Stimulated activated CD8-positive, alpha-beta memory T cell treated with anti-CD3 and anti-CD28 coated beads, Interleukin-2, amount 100 ng/mL, for 48 hours (primary cell): ENCODE measurements at regions not wholly inside any gene's neighbourhood (a gene's known extent, or its start where the extent isn't known, plus 50 kb on each side); places are given as distances from the start of the nearest gene placed in this dataset.

Experiments used
- DNase-seq, 2 donors: peaks; one replicate each; pipeline ENCODE4 v3.0.0-alpha.2; 2020; ENCODE audit warnings: low read depth in 2 of 2

DNA sequence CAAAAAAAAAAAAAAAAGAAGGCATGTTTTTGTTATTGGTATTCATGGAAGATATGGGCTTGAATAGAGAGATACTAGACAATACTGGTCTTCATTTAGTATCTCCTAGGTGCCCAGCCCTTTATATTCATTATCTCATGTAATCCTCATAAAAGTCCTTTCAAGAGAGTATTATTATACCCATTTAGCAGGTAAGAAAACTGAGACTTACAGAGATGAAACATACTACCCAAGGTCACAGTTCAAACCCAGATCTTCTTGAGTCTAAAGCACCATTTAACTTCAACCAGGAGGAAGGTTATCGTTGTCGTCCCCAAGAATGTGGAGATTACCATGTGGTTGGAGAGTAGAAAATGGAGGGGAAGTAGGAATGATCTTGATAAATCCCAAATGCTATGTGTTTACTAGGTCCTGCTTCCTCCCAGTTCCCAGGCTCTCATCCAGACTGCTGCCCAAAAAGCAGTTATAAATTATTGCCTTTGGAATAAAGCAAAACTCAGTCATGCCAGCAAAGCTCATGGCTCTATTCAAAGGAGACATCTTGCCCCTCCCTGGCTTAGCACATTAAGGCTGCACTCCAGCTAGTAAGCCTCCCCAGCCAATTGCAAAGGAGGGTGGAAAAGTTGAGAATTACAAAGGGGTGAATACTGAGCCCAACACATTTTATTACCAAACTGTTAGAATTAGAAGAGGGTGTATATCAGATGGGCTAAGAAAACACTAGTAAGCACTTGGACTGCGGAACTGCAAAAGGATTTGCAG, 163.9 kb downstream of the PIK3R1 start:
- no peak for DNase-seq

DNA sequence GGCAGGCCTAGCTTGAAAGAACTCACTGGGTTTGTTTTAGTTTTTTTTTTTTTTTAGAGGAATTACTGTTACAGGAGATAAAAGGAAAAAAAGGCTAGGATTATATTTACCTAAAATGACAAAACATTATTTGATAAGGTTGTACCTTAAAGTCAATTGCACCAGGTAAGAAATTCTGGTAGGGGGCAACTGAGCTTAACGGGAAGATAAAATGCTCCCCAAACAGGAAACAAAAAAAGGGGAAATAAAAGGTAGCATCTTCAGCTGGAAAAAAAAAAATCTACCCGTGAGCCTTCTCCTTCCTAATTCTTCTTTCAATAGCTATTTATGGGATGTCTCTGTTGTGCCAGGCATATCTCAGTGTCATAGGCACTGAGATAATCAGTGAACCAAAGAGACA, 164.5 kb downstream of the PIK3R1 start:
- no peak for DNase-seq

DNA sequence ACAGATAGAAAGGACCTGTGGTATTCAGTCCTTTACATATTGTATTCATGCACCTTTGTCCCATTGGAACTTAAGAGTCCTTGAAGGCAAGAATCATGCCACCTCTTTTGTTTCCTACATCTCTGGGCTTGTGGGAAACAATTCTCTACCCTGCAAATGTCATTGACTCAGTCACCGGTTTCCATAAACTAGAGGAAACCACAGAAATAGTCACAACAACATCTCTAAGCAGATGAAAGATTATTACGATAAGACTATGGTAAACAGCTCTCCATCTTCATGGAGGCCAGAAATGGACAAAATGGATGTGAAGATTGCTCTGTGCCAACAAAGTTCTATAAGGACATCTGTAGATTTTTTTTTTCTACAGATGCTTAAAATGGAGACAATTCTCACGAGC, 165.5 kb downstream of the PIK3R1 start:
- no peak for DNase-seq

DNA sequence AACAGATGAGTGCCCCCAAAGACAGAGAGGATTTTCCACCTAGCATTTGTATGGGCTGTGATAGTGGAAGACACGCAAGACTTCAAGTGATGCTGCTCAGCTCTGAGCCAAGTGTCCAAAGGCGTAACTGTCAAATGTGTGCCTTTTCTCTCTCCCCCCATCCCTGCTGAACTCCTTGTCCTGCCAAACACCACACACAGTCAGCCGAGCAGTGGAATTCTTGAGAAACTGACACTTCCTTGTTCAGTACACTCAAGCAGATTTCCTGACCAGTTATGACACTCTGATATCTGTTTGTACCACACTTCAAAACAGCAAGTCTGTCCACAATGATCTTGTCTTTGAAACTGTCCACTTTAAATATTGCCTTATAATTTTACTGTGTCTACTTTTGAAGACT, 166.4 kb downstream of the PIK3R1 start:
- no peak for DNase-seq

DNA sequence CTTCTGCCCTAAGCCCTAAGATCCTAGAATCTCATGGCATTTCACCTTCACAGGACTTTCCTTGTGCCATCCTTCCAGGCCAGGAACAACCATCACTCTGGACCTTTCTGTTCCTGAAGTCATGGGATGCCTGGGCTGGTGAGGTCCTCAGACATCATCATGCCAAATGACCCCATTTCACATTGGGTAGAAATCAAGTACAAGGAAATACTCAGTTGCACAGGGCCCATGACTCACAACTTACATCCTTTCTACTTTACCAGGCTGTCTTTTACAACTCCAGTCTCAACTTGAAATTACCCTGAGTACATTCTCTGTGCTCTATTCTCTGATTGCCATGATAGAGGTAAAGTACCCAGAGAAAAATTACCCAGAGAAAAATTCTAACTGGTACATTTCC, 167.1 kb downstream of the PIK3R1 start:
- DNase-seq: no peak

DNA sequence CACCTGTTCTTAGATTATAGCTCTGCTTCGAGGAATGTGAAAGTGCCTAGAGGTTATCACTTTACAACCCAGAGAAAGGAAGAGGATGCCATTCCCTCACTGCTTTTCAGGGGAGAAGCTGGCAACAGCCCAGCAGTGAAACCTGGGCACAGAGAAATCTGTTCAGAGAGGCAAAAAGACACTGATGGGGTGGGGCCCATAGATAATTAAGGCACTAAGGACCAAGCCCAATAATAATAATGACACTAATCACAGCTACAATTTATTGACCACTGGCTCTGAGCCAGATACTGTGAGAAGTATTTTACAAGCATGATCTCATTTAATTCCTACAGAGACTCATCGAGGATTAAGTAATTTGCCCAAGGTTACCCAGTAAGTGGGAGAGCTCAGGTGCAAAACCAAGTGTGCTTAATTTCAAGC, 168.3 kb downstream of the PIK3R1 start:
- no peak for DNase-seq

DNA sequence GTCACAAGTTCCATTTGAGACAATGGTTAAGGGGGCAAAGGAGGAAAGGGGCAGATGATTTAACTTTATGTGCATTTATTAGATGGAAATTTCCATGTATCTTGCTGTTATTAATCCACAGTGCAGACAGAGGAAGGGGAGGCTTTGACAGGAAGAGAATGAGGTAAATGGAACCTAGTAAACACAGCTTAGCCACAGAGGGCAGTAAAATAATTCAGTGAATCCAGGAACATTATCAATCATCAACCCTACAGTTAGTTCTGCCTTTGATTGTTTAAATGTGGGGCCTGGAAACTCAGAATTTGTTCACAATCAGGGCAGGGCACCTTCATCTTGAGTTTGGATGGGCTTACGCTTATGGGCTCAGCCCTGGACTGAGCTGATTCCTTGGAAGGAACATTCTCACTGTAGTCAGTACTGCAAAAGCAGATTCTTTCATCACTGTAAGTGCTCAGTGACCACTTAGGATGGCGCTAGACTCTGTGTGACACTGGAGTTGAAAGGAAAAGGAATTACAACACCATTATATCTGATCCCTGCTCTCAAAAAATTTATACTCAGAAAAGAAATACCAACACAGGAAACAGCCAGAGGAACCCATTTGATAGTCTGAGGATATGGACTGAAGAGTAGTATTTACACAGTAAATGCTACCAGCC, 169.5 kb downstream of the PIK3R1 start:
- DNase-seq: no peak

DNA sequence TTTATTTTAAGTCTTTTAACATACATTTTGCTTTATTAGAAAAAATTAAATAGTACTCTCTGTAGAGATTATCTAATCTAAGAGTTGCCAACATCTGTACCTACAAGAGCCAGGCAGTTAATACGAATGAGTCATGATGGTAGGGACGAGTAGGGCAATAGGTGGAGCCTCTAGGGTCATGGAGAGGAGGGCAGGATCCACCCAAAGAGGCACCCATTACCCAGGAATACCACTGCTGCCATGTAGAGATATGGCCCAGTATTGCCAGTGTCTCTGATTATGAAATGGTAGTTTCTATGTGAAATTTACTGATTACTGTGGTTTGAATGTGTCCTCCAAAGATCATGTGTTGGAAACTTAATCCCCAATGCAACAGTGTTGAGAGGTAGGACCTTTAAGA, 170.4 kb downstream of the PIK3R1 start:
- DNase-seq: no peak

DNA sequence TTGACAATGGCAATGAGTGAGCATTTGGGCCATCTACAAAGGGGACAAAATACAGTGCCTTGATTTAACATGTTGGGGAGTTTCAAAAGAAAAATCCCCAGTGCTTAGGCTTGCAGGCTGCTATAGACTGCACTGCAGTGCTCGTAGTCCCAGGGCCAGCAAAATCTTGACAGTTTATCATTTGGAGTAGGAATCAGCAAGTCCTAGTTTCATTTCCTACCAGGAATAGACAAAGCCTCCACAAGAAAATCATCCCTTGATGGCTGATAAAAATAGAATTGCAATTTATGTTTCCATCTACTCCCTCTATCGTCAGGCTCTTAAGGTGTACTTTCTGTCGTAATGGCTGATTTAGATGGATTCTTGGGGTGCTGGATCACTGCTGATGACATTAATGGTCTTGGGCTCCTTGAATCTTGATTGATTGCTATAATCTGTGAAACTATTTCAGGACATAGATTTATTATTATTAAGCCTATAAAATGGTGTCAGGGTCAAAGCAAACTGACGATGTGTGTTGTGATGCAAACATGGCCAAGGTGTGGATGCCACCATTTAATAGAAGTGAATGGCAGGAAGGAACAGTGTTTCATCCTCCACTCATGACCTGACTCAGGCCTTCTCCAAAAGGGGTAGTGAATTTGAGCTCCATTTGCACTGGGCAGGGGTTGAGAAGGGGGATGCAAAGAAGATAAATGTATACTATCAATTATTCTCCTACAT, 171.7 kb downstream of the PIK3R1 start:
- DNase-seq: no peak

DNA sequence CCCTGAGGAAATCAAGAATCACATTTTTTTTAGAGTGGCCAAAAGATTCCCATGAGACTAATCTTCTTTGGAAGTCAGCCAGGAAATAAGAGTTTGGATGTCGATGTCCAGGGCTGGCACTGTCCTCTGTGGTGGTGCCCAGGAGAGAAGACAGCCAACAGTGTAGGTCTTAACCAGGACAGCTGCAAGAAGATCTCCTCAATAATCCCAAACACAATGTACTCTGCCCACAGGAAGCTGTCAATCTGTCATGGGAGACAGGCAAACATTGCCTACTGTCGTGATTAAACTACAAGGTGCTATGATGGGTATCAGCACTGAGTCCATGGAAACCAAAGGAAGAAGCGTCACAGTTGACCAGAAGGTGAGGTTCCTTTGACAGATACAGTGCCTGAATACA, 174.1 kb downstream of the PIK3R1 start:
- DNase-seq: no peak

DNA sequence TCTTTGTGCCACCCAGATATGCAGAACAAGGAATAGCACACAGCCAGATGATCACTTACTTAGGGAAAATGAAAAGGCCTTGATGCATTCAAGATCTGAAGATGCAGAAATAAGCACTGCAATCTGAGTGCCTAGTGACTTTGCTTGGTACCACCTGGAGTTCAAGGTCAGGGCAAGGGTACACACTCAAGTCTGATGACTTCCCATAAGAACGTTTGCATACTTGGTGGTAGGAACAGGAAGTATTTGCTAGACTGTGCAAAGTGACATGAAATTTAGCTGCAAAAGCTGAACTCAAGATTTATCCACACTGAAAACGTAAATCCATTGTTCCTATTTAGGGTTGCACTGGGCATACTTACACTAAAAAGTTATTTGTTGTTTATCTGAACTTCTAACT, 177.1 kb downstream of the PIK3R1 start:
- DNase-seq: no peak

DNA sequence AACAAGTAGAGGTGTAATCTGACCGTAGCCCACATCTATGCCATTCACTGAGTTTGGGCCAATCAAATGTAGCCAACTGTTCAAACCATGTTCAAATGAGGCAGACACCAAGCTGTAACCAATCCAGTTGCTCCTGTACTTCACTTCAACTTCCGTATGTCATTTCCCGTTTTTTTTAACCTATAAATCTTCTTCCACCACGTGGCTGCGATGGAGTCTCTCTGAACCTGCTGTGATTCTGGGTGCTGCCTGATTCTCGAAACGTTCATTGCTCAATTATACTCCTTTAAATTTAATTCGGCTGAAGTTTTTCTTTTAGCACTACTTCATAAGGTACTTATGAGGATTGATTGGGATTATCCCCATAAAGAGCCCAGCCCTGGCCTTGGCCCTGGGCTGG, 179.7 kb downstream of the PIK3R1 start:
- DNase-seq: no peak

DNA sequence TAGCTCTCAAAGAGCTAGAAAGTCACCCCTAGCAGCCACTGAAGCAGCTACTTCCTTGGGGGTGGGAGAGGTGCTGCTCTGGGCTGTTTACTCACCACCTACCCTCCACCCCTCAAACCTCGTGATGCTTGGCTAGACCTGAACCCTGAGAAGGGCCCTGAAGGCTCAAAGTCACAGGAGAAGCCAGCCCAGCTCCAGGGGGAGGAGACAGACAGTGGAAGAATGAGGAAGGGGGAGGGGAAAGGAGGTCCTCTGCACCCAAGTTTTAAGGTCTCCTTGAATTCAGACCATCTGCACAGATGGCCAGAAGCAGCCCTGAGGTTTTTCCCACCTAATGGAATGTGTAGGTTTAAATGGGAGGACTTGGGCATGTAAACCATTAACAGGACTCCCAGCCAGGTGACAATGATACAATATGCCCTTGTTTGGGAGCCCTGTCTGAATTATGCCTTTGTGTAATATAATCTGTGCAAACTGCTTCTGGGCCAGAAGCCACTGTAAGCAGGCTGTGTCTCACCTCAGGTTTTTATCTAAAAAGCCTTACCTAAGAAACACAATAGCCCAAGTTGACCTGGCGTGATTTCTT, 180.5 kb downstream of the PIK3R1 start:
- DNase-seq: no peak

DNA sequence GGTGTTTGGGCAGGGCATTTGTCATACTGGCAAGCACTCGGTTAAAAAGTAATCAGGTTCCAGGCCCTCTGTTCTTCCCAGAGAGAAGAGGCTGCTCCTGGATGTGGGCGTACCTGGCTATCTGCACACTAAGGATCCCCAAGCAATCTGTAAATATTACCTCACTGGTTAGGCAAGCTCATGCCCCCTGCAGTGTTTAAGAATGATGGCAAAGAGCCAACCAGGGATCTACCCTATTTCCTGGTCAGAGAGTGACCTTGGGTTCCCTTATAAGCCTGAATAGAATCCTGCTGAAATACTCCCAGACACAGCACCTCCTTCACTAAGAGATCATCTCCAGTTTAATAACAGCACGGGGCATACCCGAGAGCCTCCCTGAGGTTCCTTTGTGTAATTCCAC, 181.2 kb downstream of the PIK3R1 start:
- no peak for DNase-seq

DNA sequence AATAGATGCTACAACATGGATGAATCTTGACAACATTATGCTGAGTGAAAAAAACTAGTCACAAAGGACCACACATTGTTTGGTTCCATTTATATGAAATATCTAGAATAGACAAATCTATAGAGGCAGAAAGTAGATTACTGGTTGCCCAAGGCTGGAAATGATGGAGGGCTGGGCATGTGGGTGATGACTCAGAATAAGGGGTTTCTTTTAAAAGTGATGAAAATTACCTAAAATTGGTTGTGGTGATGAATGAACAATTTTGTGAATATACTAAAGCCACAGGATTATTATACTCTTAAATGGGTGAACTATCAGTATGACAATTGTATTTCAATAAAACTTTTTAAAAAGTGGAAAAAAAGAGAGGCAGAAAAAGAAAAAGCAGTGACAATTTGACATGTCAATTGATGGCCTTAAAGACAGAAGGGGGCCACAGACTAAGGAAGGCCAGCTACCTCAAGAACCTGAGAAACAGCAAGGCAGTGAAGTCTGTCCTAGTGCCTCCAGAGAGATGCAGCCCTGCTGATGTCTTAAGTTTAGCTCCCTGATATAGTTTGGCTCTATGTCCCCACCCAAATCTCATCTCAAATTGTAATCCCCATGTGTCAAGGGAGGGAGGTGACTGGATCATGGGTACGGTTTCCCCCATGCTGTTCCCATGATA, 182.7 kb downstream of the PIK3R1 start:
- DNase-seq: no peak

DNA sequence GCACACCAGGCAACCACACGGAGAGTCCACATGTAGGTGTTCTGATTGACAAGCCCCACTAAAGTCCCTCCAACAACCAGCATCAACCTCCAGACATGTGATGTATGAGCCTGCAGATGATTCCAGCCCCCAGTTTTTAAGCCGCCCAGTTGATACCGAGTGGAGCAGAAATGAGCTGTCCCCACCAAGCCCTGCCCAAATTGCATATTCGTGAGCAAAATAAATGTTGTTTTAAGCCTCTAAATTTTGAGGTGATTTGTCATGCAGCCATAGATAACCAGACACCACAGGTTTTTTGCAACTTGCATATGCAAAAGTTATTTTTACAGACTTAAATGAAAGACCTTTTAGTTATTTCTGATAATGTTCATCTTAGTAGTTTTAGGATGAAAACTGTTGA, 187.7 kb downstream of the PIK3R1 start:
- DNase-seq: no peak

DNA sequence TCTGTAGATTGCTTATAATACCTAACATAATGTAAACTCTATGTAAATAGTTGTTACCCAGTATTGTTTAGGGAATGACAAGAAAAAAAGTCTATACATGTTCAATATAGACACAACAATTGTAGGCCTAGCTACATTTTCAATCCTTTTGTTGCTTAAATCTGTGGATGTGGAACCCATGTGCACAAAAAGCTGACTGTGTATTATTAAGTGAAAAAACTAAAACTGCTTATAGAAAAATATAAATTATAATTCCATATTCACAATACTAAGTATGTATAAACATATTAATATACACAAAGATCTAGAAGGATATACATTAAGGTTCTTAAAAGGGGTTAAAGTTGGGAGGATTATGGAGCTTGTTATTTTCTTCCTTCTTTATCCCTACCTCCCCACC, 188.7 kb downstream of the PIK3R1 start:
- DNase-seq: no peak

DNA sequence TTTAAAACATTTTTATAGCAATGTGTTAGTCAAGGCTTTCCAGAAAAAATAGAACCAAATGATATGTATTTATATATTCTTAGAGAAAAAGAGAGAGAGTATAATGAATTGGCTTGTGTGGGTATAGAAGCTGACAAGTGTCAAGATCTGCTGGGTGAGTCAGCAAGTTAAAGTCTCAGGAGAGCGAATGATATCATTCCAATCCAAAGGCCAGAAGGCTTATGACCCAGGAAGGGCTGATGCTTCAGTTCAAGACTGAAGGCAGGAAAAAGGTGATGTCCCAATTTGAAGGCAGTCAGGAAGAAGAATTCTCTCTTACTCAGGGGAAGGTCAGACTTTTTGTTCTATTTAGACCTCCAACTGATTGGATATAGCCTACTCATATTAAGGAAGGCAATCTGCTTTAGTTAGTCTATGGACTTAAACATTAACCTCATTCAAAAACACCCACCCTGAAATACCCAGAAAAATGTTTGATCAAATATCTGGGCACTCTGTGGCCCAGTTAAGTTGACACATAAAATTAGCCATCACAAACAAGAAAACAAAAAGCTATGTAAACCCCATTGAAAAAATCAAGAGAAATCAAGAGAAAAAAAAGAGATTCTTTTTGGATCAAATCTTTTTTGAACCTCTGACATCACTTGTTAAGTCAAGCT, 189.6 kb downstream of the PIK3R1 start:
- DNase-seq: no peak

DNA sequence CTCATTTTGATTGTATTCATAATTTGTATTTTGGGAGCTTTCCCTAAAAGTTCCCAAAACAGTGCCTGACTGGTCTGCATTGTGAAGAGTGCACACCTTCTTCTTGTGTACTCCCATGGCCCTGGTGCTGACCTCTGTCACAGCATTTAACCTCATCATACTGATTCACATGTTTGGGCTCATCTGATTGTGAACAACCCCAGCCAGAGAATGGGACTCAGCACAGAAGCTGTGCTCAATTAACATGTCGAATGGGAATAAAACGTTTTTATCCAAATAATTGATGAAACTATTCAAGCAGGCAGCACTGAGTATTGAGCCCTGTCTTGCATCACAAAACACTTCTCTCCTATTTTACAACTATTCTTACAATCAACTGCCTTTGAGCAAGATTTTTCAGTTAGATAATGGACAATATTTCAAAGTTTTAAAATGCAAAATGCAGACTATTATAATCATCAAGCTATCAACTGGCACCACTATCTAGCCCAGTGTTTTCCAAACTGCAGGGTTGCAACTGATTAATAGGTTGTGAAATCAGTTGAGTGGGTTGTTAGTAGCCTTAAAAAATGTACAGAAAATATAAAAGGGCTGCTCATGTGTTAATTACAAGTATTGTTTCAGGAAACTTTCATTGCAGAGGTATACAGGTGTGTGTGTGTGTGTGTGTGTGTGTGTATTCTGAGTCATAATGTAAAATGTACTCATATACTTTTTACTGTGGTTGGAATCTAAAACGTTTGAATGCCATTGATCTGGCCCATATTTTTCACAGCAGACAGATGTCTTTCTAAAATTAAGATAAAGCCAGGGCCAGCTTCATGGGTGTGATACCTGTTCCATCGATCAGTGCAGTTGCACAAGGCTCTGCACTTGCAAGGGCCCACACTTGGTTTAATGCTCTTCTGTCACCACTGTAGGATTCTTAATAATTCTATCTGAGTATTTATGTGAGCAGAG, 190.5 kb downstream of the PIK3R1 start:
- no peak for DNase-seq

DNA sequence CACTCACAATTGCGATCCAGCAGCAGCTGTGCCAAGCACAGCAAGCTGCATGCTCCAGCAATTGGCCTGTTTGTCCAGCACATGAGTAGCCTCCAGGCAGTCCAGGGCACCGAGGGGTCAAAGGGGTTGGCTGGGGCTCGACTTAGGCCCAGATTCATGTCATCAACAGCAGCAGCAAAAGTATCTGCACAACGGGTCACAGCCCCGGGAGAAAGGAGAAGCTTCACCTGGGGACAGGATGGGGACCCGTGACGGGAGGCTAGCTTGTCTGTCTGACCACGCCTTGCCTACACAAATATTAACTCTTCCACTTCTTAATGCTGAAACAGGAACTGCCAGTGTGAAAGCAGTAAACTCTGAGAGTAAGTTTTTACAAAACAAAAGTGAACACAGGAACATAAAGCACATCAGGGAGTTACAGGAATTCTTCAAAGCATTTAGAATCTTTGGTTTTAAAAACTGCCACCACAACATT, 191.2 kb downstream of the PIK3R1 start:
- DNase-seq: no peak
